Tibial nerve (tissue), 4 donors: ENCODE measurements at regions not wholly inside any gene's neighbourhood (a gene's known extent, or its start where the extent isn't known, plus 50 kb on each side); places are given as distances from the start of the nearest gene placed in this dataset.

ENCODE experiments used
- DNase-seq, 2 donors: peaks; one replicate each; pipeline ENCODE4 v3.0.0-alpha.2; 2019; ENCODE audit warnings: low spot score in 2 of 2
- H3K27ac ChIP-seq, 4 donors: fragments of 200-600 bp; sonication (generic) in 3 of 4; one replicate each; pipeline ENCODE4 v1.5.1; 2017 to 2019; ENCODE audit warnings: mild to moderate bottlenecking in 1 of 4
- H3K27me3 ChIP-seq, 2 donors: fragments of 200-600 bp; sonication (generic) in 1 of 2; one replicate each; pipeline versions ENCODE4 v1.5.1 to v1.6.0; 2017 to 2019
- H3K36me3 ChIP-seq, 3 donors: fragments of 200-600 bp; sonication (generic); one replicate each; pipeline ENCODE4 v1.5.1; 2018 to 2019
- H3K4me1 ChIP-seq, 4 donors: fragments of 200-600 bp; sonication (generic) in 3 of 4; one replicate each; pipeline ENCODE4 v1.5.1; 2017 to 2019
- H3K4me3 ChIP-seq, 4 donors: fragments of 200-600 bp; sonication (generic) in 3 of 4; one replicate each; pipeline ENCODE4 v1.5.1; 2017 to 2019; ENCODE audit warnings: mild to moderate bottlenecking in 1 of 4, moderate library complexity in 1 of 4
- H3K9me3 ChIP-seq, 4 donors: fragments of 200-600 bp; sonication (generic) in 3 of 4; one replicate each; pipeline ENCODE4 v1.5.1; 2017 to 2019
- EP300 ChIP-seq, 2 donors: sonication (generic); formaldehyde crosslinking; IDR thresholded peaks; one replicate each; pipeline ENCODE4 v1.6.1; 2017; ENCODE audit warnings: antibody characterized with exemption in 2 of 2, mild to moderate bottlenecking in 1 of 2
- POLR2A ChIP-seq, 2 donors: fragments of 450-650 bp; IDR thresholded peaks; one replicate each; pipeline ENCODE4 v1.6.1; 2017; ENCODE audit warnings: antibody characterized with exemption in 2 of 2, mild to moderate bottlenecking in 2 of 2, moderate library complexity in 2 of 2
- WGBS, 2 donors: methylation state at CpG; one replicate each; pipeline ENCODE4 v1.1.5; 2018; 5-methylcytosine and 5-hydroxymethylcytosine counted together
- TF ChIP-seq, protein P1 (sequence below), 5 experiments: fragments of 200-600 bp in 3 of 5; fragments of 450-650 bp in 2 of 5; sonication (generic) in 3 of 5; IDR thresholded peaks; one replicate each; pipeline ENCODE4 v1.5.1; 2016 to 2019; ENCODE audit warnings: antibody characterized with exemption in 5 of 5, mild to moderate bottlenecking in 3 of 5, moderate library complexity in 2 of 5

DNA sequence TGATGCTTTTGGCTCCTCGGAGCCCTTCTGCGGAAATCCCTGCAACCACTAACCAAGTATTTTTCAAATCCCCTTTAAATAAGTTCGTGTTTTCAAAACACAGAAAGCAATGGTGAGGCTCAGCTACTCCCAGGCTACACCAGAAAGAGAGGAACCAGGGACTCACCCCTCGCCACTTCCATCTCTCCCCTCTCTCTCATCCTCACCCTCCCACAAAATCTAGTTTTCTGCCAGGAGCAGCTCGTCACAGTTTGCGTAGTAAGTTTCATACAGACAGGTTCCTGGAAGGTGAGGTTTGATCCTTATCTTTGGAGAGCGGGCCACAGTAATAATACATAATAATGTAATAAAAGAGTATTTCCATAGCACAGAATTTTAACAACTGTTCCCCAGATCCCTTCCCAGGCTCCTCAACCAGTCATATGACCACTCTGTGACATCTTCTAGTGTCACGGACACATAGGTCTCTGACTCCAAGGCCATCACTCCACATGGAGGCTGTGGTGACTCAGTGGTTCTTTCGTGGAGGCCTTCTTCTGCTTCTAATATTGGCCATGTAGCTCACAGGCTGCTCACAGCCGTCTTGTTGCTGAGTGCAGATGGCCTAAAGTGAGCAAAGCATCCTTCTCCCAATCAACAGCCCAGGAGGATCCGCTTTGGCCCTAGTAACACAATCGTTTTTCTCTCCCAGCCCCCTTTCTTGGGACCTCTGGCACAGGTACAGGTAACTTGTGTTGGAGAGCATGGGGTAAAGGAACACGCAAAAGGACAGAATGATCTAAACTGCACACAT is 295.7 kb downstream of the CDC5L start:
- Histone ChIP-seq H3K27me3 (no peaks in the 10 kb centered on the region), H3K27ac (no peak overlapping the region), H3K4me1 (peaks cover 0 to 10% (median 0%) of the 10 kb centered on the region in 4 donors), H3K36me3 (no peaks in the 10 kb centered on the region), H3K4me3 (no peak overlapping the region), H3K9me3 (peaks cover 0 to 21% (median 0%) of the 10 kb centered on the region in 4 donors)
- no peak for DNase-seq
- no peak for TF ChIP-seq EP300 (IDR thresholded peaks at IDR 0.05)
- no peak for TF ChIP-seq POLR2A (IDR thresholded peaks at IDR 0.05)
- TF ChIP-seq, protein P1, sequence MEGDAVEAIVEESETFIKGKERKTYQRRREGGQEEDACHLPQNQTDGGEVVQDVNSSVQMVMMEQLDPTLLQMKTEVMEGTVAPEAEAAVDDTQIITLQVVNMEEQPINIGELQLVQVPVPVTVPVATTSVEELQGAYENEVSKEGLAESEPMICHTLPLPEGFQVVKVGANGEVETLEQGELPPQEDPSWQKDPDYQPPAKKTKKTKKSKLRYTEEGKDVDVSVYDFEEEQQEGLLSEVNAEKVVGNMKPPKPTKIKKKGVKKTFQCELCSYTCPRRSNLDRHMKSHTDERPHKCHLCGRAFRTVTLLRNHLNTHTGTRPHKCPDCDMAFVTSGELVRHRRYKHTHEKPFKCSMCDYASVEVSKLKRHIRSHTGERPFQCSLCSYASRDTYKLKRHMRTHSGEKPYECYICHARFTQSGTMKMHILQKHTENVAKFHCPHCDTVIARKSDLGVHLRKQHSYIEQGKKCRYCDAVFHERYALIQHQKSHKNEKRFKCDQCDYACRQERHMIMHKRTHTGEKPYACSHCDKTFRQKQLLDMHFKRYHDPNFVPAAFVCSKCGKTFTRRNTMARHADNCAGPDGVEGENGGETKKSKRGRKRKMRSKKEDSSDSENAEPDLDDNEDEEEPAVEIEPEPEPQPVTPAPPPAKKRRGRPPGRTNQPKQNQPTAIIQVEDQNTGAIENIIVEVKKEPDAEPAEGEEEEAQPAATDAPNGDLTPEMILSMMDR (IDR thresholded peaks at IDR 0.05): no peak
- WGBS, 2 donors: 91 to 94% methylated on average over 13 of the region's 13 CpGs

DNA sequence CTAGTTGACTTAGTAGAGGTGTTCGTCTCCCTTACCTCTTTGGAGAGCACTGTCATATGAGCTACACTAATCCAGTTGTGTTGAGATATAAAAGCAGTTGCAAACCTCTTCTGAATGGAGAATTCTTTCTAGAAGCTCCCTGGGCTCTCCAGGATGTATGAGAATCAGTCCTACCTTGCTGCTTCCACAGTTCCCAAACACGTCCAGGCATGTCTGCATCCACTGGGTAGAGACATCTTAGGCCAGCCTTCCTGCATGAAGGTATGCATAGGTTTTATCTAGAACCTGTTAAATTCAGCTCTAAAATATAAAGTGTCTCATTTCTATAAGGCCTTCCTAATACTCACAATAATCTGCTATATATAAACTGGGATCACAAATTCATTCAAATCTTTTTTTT is 297.7 kb downstream of the CDC5L start:
- TF ChIP-seq, protein P1 (IDR thresholded peaks at IDR 0.05): no peak
- TF ChIP-seq POLR2A (IDR thresholded peaks at IDR 0.05): no peak
- TF ChIP-seq EP300 (IDR thresholded peaks at IDR 0.05): no peak
- Histone ChIP-seq H3K4me3 (no peak overlapping the region), H3K9me3 (peaks cover 0 to 33% (median 2%) of the 10 kb centered on the region in 4 donors), H3K27me3 (no peaks in the 10 kb centered on the region), H3K4me1 (peaks cover 0 to 10% (median 0%) of the 10 kb centered on the region in 4 donors), H3K36me3 (no peaks in the 10 kb centered on the region), H3K27ac (no peak overlapping the region)
- no peak for DNase-seq
- 93 to 96% methylated on average over 2 of the region's 2 CpGs for WGBS, 2 donors

DNA sequence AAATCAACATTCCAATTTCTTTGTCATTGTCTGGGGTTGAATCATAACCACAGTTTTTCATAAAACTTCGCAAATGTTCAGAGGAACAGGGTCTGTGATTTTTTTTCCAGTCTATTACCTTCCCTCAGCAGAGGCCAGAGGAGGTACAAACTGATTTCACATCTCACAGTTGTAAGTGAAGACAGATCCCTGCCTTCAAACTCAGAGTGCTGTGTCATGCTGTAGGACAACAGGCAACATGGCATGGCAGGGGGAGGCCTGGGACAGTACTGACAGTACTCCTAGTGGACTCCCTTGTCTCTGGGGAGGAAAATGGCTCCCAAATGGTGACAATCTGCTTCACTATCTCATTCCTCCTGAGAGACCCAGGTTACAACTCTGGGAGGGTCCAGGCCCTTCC is 308.6 kb downstream of the CDC5L start:
- no peaks in the 10 kb centered on the region for H3K9me3 ChIP-seq
- no peaks in the 10 kb centered on the region for H3K36me3 ChIP-seq
- TF ChIP-seq EP300 (IDR thresholded peaks at IDR 0.05): no peak
- TF ChIP-seq, protein P1 (IDR thresholded peaks at IDR 0.05): no peak
- TF ChIP-seq POLR2A (IDR thresholded peaks at IDR 0.05): no peak
- no peak overlapping the region for H3K4me3 ChIP-seq
- no peaks in the 10 kb centered on the region for H3K4me1 ChIP-seq
- DNase-seq: no peak
- 91 to 98% methylated on average over 1 of the region's 1 CpG for WGBS, 2 donors
- H3K27me3 ChIP-seq: no peaks in the 10 kb centered on the region
- no peak overlapping the region for H3K27ac ChIP-seq

DNA sequence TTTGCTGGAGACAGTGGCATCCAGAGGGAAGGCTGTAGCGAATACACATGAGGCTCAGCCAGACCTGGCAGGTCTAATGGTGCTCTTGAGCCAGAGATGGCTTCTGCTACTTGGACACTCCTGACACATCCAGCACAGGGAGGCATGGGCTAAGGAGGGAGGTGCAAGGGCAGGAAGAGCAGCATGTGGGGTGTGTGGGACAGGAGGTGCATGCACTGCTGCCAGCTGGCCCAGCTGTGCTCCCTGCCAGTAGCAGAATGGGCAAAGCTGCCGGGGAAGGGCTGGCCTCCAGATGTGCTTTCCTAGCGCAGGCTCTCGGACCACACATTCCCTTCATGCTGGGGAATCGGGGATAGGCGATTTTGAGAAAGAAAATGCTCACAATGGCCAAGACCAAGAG is 309.2 kb downstream of the CDC5L start:
- no peaks in the 10 kb centered on the region for H3K9me3 ChIP-seq
- no peaks in the 10 kb centered on the region for H3K4me1 ChIP-seq
- H3K27me3 ChIP-seq: no peaks in the 10 kb centered on the region
- TF ChIP-seq POLR2A (IDR thresholded peaks at IDR 0.05) (no peak), EP300 (IDR thresholded peaks at IDR 0.05) (no peak)
- TF ChIP-seq, protein P1 (IDR thresholded peaks at IDR 0.05): no peak
- 82 to 86% methylated on average over 6 of the region's 6 CpGs for WGBS, 2 donors
- H3K4me3 ChIP-seq: no peak overlapping the region
- no peaks in the 10 kb centered on the region for H3K36me3 ChIP-seq
- DNase-seq: no peak
- H3K27ac ChIP-seq: no peak overlapping the region

DNA sequence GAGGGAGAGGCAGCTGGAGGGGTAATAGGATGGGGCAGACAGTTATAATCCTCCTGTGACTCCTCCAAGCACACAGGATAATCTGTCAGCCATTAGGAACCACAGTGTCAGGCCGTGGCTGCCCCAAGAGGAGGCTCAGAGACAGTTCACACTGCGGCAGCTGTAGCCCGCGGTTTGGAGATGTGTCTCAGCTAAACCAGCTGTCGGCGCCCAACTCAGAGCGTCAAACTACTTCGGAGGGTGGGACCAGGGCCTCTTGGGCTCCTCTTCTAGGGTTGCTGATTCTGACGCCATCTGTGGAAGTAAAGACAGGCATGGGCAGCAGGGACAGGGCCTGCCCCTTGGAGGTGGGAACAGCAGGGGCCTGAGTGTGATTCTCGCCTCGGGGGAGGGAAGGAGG is 309.8 kb downstream of the CDC5L start:
- Histone ChIP-seq H3K4me1 (no peaks in the 10 kb centered on the region), H3K4me3 (no peak overlapping the region), H3K9me3 (no peaks in the 10 kb centered on the region), H3K27ac (no peak overlapping the region), H3K27me3 (no peaks in the 10 kb centered on the region), H3K36me3 (no peaks in the 10 kb centered on the region)
- TF ChIP-seq EP300 (IDR thresholded peaks at IDR 0.05) (no peak), POLR2A (IDR thresholded peaks at IDR 0.05) (no peak)
- TF ChIP-seq, protein P1 (IDR thresholded peaks at IDR 0.05): no peak
- DNase-seq: no peak
- WGBS, 2 donors: 69 to 73% methylated on average over 11 of the region's 11 CpGs
